ENCODE measurements at regions not wholly inside any gene's neighbourhood (a gene's known extent, or its start where the extent isn't known, plus 50 kb on each side); places are given as distances from the start of the nearest gene placed in this dataset.
A peak's percentile ranks its signal among the peaks of the same experiment; 100 is the strongest.
"Not testable (repeated sequence)": the region's sequence is repeated elsewhere in the genome, so short reads cannot be mapped to it uniquely, and the experiment has no call there.

DNA sequence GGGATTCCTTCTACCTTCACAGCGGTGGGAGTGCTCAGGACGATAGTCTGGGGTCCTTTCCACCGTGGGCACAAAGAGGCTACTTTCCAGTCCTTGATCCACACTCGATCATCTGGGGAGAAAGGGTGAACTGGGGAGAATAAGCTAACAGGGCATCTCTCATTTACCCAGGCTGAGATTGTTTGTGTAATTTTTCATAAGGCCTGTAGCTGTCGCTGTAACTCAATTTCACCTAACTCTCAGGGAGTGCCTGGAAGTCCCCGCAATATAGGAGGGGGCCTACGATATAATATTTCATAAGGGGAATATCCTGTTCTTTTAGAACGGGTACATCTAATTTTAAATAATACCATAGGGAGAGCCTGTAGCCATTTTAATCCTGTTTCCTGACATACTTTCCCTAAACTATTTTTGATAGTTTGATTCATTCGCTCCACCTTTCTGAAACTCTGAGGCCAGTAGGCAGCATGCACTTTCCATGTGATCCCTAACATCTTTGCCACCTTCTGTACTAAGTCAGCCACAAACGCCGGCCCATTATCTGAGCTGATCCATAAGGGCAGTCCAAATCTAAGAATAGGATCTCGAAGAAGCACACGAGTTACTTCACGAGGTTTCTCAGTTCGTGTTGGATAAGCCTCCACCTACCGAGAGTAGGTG, 127.2 kb upstream of the CCZ1B start:
- H3K9me3 ChIP-seq (ENCODE audit: low read depth); H2AFZ ChIP-seq; H3K27me3 ChIP-seq; H3K4me3 ChIP-seq; H3K4me1 ChIP-seq (ENCODE audit: insufficient read depth); H4K20me1 ChIP-seq (ENCODE audit: insufficient read depth, poor library complexity, severe bottlenecking); H3K27ac ChIP-seq; H3K79me2 ChIP-seq; H3K36me3 ChIP-seq (replicated peaks; ENCODE audit: insufficient read depth, low read depth); DNase-seq (ENCODE audit: low spot score); H3K4me2 ChIP-seq; H3K9me2 ChIP-seq (replicated peaks; ENCODE audit: insufficient read depth): not testable (repeated sequence)
- 47% methylated on average over 16 of the region's 16 CpGs for WGBS (ENCODE audit: low lambda C conversion rate, missing lambda C conversion rate)
- TF ChIP-seq, protein P1, sequence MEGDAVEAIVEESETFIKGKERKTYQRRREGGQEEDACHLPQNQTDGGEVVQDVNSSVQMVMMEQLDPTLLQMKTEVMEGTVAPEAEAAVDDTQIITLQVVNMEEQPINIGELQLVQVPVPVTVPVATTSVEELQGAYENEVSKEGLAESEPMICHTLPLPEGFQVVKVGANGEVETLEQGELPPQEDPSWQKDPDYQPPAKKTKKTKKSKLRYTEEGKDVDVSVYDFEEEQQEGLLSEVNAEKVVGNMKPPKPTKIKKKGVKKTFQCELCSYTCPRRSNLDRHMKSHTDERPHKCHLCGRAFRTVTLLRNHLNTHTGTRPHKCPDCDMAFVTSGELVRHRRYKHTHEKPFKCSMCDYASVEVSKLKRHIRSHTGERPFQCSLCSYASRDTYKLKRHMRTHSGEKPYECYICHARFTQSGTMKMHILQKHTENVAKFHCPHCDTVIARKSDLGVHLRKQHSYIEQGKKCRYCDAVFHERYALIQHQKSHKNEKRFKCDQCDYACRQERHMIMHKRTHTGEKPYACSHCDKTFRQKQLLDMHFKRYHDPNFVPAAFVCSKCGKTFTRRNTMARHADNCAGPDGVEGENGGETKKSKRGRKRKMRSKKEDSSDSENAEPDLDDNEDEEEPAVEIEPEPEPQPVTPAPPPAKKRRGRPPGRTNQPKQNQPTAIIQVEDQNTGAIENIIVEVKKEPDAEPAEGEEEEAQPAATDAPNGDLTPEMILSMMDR (IDR thresholded peaks at IDR 0.05; ENCODE audit: poor library complexity) = peak; percentile 52

DNA sequence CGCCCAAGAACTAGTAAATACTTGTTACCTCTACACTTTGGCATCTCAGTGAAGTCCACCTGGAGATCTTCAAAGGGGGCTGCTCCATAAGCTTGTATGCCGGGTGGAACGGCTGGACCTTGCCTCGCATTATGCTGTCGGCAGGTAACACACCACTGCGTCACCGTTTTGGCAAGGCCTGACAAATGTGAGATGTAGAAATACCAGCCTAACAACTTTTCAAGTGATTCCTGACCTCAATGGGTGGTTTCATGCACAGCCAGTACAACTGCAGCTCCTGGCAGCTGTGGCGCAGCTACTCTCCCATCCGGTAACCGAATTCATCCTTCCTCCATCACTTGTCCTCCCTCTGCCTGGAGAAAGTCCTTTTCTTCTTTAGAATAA, 127.7 kb upstream of the CCZ1B start:
- not testable (repeated sequence) for H3K4me1 ChIP-seq (ENCODE audit: insufficient read depth); H3K9me2 ChIP-seq (replicated peaks; ENCODE audit: insufficient read depth); H3K4me3 ChIP-seq; H4K20me1 ChIP-seq (ENCODE audit: insufficient read depth, poor library complexity, severe bottlenecking); H2AFZ ChIP-seq; H3K9me3 ChIP-seq (ENCODE audit: low read depth); H3K27me3 ChIP-seq; H3K27ac ChIP-seq; H3K4me2 ChIP-seq; H3K79me2 ChIP-seq; DNase-seq (ENCODE audit: low spot score); H3K36me3 ChIP-seq (replicated peaks; ENCODE audit: insufficient read depth, low read depth)
- 89% methylated on average over 10 of the region's 10 CpGs for WGBS (ENCODE audit: low lambda C conversion rate, missing lambda C conversion rate)

DNA sequence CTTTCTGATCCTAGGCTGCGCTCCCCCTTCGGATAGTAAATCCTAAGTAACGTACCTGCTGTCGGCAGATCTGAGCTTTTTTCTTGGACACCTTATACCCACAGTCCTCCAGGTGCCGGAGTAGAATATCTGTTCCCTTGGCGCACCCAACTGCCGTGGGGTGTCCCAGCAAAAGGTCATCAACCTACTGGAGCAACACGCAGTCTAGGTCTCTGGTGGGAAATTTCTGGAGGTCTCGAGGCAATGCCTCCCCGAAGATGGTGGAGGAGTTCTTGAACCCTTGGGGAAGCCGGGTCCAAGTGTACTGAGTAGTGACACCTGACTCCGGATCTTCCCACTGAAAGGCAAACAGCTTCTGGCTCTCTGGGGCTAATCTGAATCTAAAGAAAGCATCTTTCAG, 129.3 kb upstream of the CCZ1B start:
- not testable (repeated sequence) for H3K9me3 ChIP-seq (ENCODE audit: low read depth); H3K4me2 ChIP-seq; H2AFZ ChIP-seq; H3K9me2 ChIP-seq (replicated peaks; ENCODE audit: insufficient read depth); H3K79me2 ChIP-seq; DNase-seq (ENCODE audit: low spot score); H3K4me1 ChIP-seq (ENCODE audit: insufficient read depth); H3K27me3 ChIP-seq; H3K4me3 ChIP-seq; H3K27ac ChIP-seq; H4K20me1 ChIP-seq (ENCODE audit: insufficient read depth, poor library complexity, severe bottlenecking); H3K36me3 ChIP-seq (replicated peaks; ENCODE audit: insufficient read depth, low read depth)
- WGBS (ENCODE audit: low lambda C conversion rate, missing lambda C conversion rate) = 96% methylated on average over 12 of the region's 12 CpGs

DNA sequence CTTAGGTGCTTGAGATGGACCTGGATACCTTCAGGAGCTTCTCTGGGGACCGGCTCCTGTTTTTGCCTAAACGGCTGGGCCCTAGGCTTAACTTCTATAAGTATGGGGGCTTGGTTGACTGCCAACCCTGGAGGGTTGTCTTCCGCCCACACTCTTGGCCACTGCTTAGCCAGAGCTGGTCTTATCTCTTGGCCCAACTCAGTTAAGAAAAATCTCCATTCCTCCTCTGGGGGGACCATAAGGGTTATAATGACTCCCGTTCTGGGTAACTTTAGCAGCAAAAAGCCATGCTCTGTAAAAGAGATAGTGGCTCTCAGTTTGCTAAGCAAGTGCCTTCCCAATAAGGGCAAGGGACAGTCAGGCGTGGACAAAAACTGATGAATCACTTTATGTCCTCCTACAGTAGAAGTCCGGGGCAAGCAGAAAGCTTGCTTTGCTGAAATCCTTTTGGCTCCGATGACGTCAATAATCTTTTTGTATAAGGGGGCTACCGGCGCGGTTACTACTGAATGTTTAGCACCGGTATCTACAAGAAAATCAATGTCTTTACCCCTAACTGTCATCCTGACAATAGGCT, 130.0 kb upstream of the CCZ1B start:
- DNase-seq (ENCODE audit: low spot score); H3K4me2 ChIP-seq: not testable (repeated sequence)

DNA sequence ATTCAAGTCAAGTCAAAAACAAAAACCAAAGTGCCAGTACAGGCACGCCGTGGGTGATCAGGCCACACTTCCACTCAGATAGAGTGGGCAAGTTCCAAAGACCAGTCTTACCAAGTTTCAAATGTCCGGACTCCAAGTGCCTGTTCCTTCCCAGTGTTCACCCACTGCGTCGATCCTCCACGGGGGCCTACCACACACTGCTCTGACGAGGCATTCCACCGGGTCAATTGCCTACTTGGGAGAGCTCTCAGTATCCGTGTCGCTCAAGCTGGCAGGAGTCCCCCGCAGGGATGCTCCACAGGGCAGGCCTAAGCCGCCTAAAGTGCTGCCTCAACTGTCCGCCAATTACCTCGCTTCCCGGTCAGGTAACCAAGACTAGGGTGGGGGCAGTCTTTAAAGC, 132.3 kb upstream of the CCZ1B start:
- not testable (repeated sequence) for DNase-seq (ENCODE audit: low spot score)

More for the DNA sequence above, 130.0 kb upstream of the CCZ1B start:
- WGBS (ENCODE audit: low lambda C conversion rate, missing lambda C conversion rate) = 84% methylated on average over 12 of the region's 12 CpGs
- not testable (repeated sequence) for H3K27me3 ChIP-seq; H3K36me3 ChIP-seq (replicated peaks; ENCODE audit: insufficient read depth, low read depth); H3K4me1 ChIP-seq (ENCODE audit: insufficient read depth); H3K9me2 ChIP-seq (replicated peaks; ENCODE audit: insufficient read depth); H3K4me3 ChIP-seq; H2AFZ ChIP-seq; H3K9me3 ChIP-seq (ENCODE audit: low read depth); H3K79me2 ChIP-seq; H4K20me1 ChIP-seq (ENCODE audit: insufficient read depth, poor library complexity, severe bottlenecking); H3K27ac ChIP-seq

DNA sequence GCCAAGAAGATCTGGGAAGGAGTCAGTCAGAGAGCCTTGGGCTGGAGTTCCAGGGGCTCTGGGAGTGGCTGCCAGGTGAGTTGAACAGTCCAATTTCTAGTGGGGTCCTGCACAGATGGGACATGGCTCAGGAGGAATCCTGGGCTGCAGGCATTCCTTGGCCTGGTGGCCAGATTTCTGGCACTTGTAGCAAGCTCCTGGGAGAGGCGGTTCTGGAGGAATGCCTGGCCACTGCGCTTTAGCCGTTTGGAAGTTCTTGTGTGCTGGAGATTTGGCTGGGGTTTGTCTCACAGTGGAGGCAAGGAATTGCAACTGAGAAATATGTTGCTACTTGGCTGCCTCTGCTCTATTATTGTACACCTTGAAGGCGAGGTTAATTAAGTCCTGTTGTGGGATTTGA, 133.9 kb upstream of the CCZ1B start:
- not testable (repeated sequence) for H3K36me3 ChIP-seq (replicated peaks; ENCODE audit: insufficient read depth, low read depth); H2AFZ ChIP-seq; H3K9me3 ChIP-seq (ENCODE audit: low read depth); H4K20me1 ChIP-seq (ENCODE audit: insufficient read depth, poor library complexity, severe bottlenecking); H3K79me2 ChIP-seq; H3K27ac ChIP-seq; H3K9me2 ChIP-seq (replicated peaks; ENCODE audit: insufficient read depth); H3K4me3 ChIP-seq; DNase-seq (ENCODE audit: low spot score); H3K27me3 ChIP-seq; H3K4me1 ChIP-seq (ENCODE audit: insufficient read depth); H3K4me2 ChIP-seq
- 89% methylated on average over 4 of the region's 4 CpGs for WGBS (ENCODE audit: low lambda C conversion rate, missing lambda C conversion rate)

More for the DNA sequence above, 132.3 kb upstream of the CCZ1B start:
- H3K4me2 ChIP-seq; H3K4me3 ChIP-seq; H3K79me2 ChIP-seq; H3K4me1 ChIP-seq (ENCODE audit: insufficient read depth); H2AFZ ChIP-seq; H3K9me2 ChIP-seq (replicated peaks; ENCODE audit: insufficient read depth); H3K27ac ChIP-seq; H3K9me3 ChIP-seq (ENCODE audit: low read depth); H3K27me3 ChIP-seq; H4K20me1 ChIP-seq (ENCODE audit: insufficient read depth, poor library complexity, severe bottlenecking); H3K36me3 ChIP-seq (replicated peaks; ENCODE audit: insufficient read depth, low read depth): not testable (repeated sequence)
- 92% methylated on average over 15 of the region's 15 CpGs for WGBS (ENCODE audit: low lambda C conversion rate, missing lambda C conversion rate)

DNA sequence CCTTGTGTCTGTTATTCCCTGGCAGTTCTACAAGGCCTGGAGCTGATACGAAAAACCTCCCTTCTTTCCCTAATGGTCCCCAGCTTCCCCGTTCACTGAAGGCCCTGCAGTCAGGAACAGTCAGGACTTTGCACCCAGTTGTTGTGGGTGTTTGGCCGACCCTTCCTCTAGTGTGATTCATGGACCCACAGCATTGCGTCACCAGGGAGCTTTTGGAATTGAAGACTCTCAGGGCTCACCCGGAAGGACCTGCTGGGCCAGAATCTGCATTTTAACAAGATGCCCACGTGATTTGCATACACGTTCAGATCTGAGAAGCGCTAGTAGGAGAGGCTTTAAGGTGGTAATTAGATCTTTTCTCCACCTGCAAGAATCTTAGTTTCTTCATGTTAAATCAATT, 136.8 kb upstream of the CCZ1B start:
- not testable (repeated sequence) for DNase-seq (ENCODE audit: low spot score); H2AFZ ChIP-seq; H3K36me3 ChIP-seq (replicated peaks; ENCODE audit: insufficient read depth, low read depth); H3K4me1 ChIP-seq (ENCODE audit: insufficient read depth); H3K4me2 ChIP-seq; H3K4me3 ChIP-seq; H4K20me1 ChIP-seq (ENCODE audit: insufficient read depth, poor library complexity, severe bottlenecking); H3K9me2 ChIP-seq (replicated peaks; ENCODE audit: insufficient read depth); H3K9me3 ChIP-seq (ENCODE audit: low read depth); H3K27me3 ChIP-seq; H3K27ac ChIP-seq; H3K79me2 ChIP-seq
- WGBS (ENCODE audit: low lambda C conversion rate, missing lambda C conversion rate) = 65% methylated on average over 8 of the region's 8 CpGs
